H1 (cell line): ENCODE measurements at regions not wholly inside any gene's neighbourhood (a gene's known extent, or its start where the extent isn't known, plus 50 kb on each side); places are given as distances from the start of the nearest gene placed in this dataset.

Experiments used
- BACH1 ChIP-seq: IDR thresholded peaks from 2 replicates; pipeline ENCODE4 v1.6.1; 2012; ENCODE audit warnings: low read length, improper control_type of control experiment
- CTCF ChIP-seq, 3 experiments: IDR thresholded peaks; 1 replicate in 2 of 3; 2 replicates in 1 of 3; pipeline versions ENCODE4 v1.5.1 to v1.6.1; 2011; ENCODE audit warnings: low read length in 3 of 3, mild to moderate bottlenecking in 3 of 3, inconsistent platforms in 2 of 3, low read depth in 1 of 3, moderate library complexity in 1 of 3; ENCODE audit not compliant: insufficient read depth in 1 of 3; ENCODE audit errors: control extremely low read depth in 1 of 3
- EZH2 ChIP-seq: fragments of 200-600 bp; sonication (generic); IDR thresholded peaks from 2 replicates; pipeline ENCODE4 v1.7.1; 2012; ENCODE audit warnings: low read depth, mild to moderate bottlenecking, moderate library complexity, low read length, inconsistent platforms; ENCODE audit not compliant: severe bottlenecking
- GABPA ChIP-seq: IDR thresholded peaks from 2 replicates; pipeline ENCODE4 v1.6.1; 2011; ENCODE audit warnings: mild to moderate bottlenecking, low read length, moderate library complexity, borderline replicate concordance; ENCODE audit not compliant: insufficient read depth

- no peak for TF ChIP-seq CTCF (IDR thresholded peaks at IDR 0.05; ENCODE audit: control extremely low read depth in 1 of 3, insufficient read depth in 1 of 3, low read depth in 1 of 3, low read length in 3 of 3)
- no peak for TF ChIP-seq EZH2
- TF ChIP-seq GABPA, result no peak
- no peak for TF ChIP-seq BACH1
Observed at GRCh38 chr17:12391468-12391867, 274.2 kb upstream of the MYOCD start (continued).
